GM12878 (cell line): ENCODE measurements at regions not wholly inside any gene's neighbourhood (a gene's known extent, or its start where the extent isn't known, plus 50 kb on each side); places are given as distances from the start of the nearest gene placed in this dataset.

Experiments
- ATAC-seq: fragments of 200-7000 bp; cut with Tn5 transposase; 3 replicates; pipeline ENCODE4 v1.9.1; 2020; ENCODE audit warnings: mild to moderate bottlenecking, moderate library complexity
- BruUV-seq: library from RNA; stranded (reverse); fragments of 400-500 nt; replicated peaks from 2 replicates; lab custom pipeline; 2021; lab: Mats Ljungman, UMichigan
- CTCF ChIA-PET: fragments of 300-600 bp; sonication (Branson Sonifier 250); formaldehyde crosslinking; extraction: SDS; loops from one replicate; lab custom pipeline; 2021; ENCODE audit warnings: inconsistent platforms; lab: Yijun Ruan, JAX
- POLR2A ChIA-PET: fragments of 350-600 bp; formaldehyde crosslinking; extraction: SDS; loops from one replicate; lab custom pipeline; 2021; ENCODE audit warnings: inconsistent platforms; lab: Charles Lee
- RAD21 ChIA-PET: fragments of 300-600 bp; sonication (Branson Sonifier 250); formaldehyde crosslinking; loops from one replicate; lab custom pipeline; 2023; ENCODE audit warnings: antibody characterized with exemption; ENCODE audit not compliant: unreplicated experiment; lab: Charles Lee
- SMC1A ChIA-PET: fragments of 300-600 bp; sonication (Branson Sonifier 250); formaldehyde crosslinking; loops from one replicate; lab custom pipeline; 2023; ENCODE audit not compliant: unreplicated experiment, uncharacterized antibody; lab: Charles Lee
- DNase-seq: peaks from one replicate; pipeline ENCODE4 v3.0.0-alpha.2; 2011; ENCODE audit warnings: low read depth, low spot score
- FAIRE-seq: peaks from 3 replicates; lab custom pipeline; 2011; peaks lifted over from hg19 to GRCh38; lab: Jason Lieb, UNC
- H2AFZ ChIP-seq: 2 replicates; pipeline ENCODE4 v1.6.0; 2011; ENCODE audit warnings: low read depth, low read length, control low read depth; ENCODE audit not compliant: control insufficient read depth
- H3K27ac ChIP-seq: 2 replicates; pipeline ENCODE4 v1.5.1; 2011; ENCODE audit warnings: control low read depth; ENCODE audit not compliant: control insufficient read depth, insufficient read depth
- H3K27me3 ChIP-seq, 2 experiments: replicated peaks in 1 of 2; 2 replicates each; pipeline versions ENCODE4 v1.6.0 to v1.6.1; 2011; ENCODE audit warnings: low read length in 1 of 2; ENCODE audit not compliant: control insufficient read depth in 2 of 2, insufficient read depth in 2 of 2
- H3K36me3 ChIP-seq, 2 experiments: 2 replicates each; pipeline ENCODE4 v1.5.1; 2011; ENCODE audit warnings: low read length in 1 of 2; ENCODE audit not compliant: control insufficient read depth in 2 of 2, insufficient read depth in 2 of 2
- H3K4me1 ChIP-seq: 2 replicates; pipeline ENCODE4 v1.6.1; 2011; ENCODE audit warnings: mild to moderate bottlenecking, low read length, moderate library complexity, mixed read lengths; ENCODE audit not compliant: control insufficient read depth, insufficient read depth
- H3K4me2 ChIP-seq: 2 replicates; pipeline ENCODE4 v1.6.0; 2011; ENCODE audit warnings: control low read depth; ENCODE audit not compliant: control insufficient read depth, insufficient read depth
- H3K4me3 ChIP-seq: fragments of 200-600 bp; sonication (generic); 2 replicates; pipeline ENCODE4 v1.5.1; 2016
- H3K79me2 ChIP-seq: 2 replicates; pipeline ENCODE4 v1.6.0; 2011; ENCODE audit warnings: low read length; ENCODE audit not compliant: control insufficient read depth, insufficient read depth
- H3K9ac ChIP-seq: 2 replicates; pipeline ENCODE4 v1.8.0; 2011; ENCODE audit warnings: low read length, control low read depth, mixed read lengths; ENCODE audit not compliant: control insufficient read depth, insufficient read depth
- H3K9me3 ChIP-seq: replicated peaks from 3 replicates; pipeline ENCODE4 v1.5.1; 2011; ENCODE audit warnings: mild to moderate bottlenecking, low read length; ENCODE audit not compliant: control insufficient read depth, insufficient read depth
- H4K20me1 ChIP-seq: 2 replicates; pipeline ENCODE4 v1.6.0; 2011; ENCODE audit not compliant: control insufficient read depth, insufficient read depth
- CBX3 ChIP-seq: fragments of 200-600 bp; sonication (generic); IDR thresholded peaks from 2 replicates; pipeline ENCODE4 v1.6.1; 2016; ENCODE audit warnings: low read depth, borderline replicate concordance
- HDAC2 ChIP-seq: fragments of 200-600 bp; sonication (generic); IDR thresholded peaks from 2 replicates; pipeline ENCODE4 v1.6.1; 2017
- KAT2A ChIP-seq: conservative IDR thresholded peaks from 2 replicates; pipeline ENCODE4 v1.6.1; 2011; ENCODE audit warnings: low read depth, low read length; ENCODE audit not compliant: control insufficient read depth
- POLR2A ChIP-seq: IDR thresholded peaks from 2 replicates; pipeline ENCODE4 v1.6.1; 2011; ENCODE audit warnings: low read depth, mild to moderate bottlenecking, low read length
- RBBP5 ChIP-seq: fragments of 200-600 bp; sonication (generic); conservative IDR thresholded peaks from 2 replicates; pipeline ENCODE4 v1.6.1; 2016
- RCOR1 ChIP-seq: conservative IDR thresholded peaks from 2 replicates; pipeline ENCODE4 v1.6.1; 2012; ENCODE audit warnings: low read depth, low read length, improper control_type of control experiment
- RELA ChIP-seq: fragments of 450-650 bp; IDR thresholded peaks from 2 replicates; pipeline ENCODE4 v1.8.0; 2014; ENCODE audit warnings: borderline replicate concordance; ENCODE audit not compliant: partially characterized antibody
- ZNF24 ChIP-seq: fragments of 450-650 bp; IDR thresholded peaks from 2 replicates; pipeline ENCODE4 v1.6.1; 2017; ENCODE audit warnings: antibody characterized with exemption, mild to moderate bottlenecking
- WGBS: methylation state at CpG from one replicate; pipeline ENCODE4 v1.1.6; 2016; ENCODE audit warnings: low lambda C conversion rate; ENCODE audit not compliant: insufficient replicate concordance, insufficient coverage; ENCODE audit errors: missing lambda C conversion rate; 5-methylcytosine and 5-hydroxymethylcytosine counted together
- in situ Hi-C: fragments of 300-500 bp; cut with MboI; formaldehyde crosslinking; loops from 9 replicates; pipeline ENCODE4 v1.14.3; 2018; ENCODE audit warnings: mixed read lengths
- intact Hi-C: fragments of 100-400 bp; cut with micrococcal nuclease; formaldehyde crosslinking; loops from one replicate; pipeline ENCODE4 v1.14.2; 2022; ENCODE audit not compliant: unreplicated experiment
- TF ChIP-seq, protein P1 (sequence below): fragments of 450-650 bp; formaldehyde crosslinking; IDR thresholded peaks from 2 replicates; pipeline ENCODE4 v1.5.0; 2022; ENCODE audit warnings: mild to moderate bottlenecking, missing genetic modification characterization
- TF ChIP-seq, protein P2 (sequence below): IDR thresholded peaks from 2 replicates; pipeline ENCODE4 v1.6.1; 2011; ENCODE audit warnings: mild to moderate bottlenecking, low read depth, low read length, moderate library complexity; ENCODE audit not compliant: insufficient replicate concordance
- TF ChIP-seq, protein P3 (sequence below): IDR thresholded peaks from 2 replicates; pipeline ENCODE4 v1.6.1; 2011; ENCODE audit warnings: borderline replicate concordance, low read depth, mild to moderate bottlenecking, moderate library complexity, low read length; ENCODE audit not compliant: insufficient read depth, poor library complexity, severe bottlenecking
- TF ChIP-seq, protein P4 (sequence below): fragments of 450-650 bp; conservative IDR thresholded peaks from 2 replicates; pipeline ENCODE4 v1.6.1; 2017; ENCODE audit warnings: mild to moderate bottlenecking, moderate library complexity
- TF ChIP-seq, protein P5 (sequence below): fragments of 450-650 bp; formaldehyde crosslinking; IDR thresholded peaks from 2 replicates; pipeline ENCODE4 v1.4.0; 2020; ENCODE audit warnings: mild to moderate bottlenecking, moderate library complexity

DNA sequence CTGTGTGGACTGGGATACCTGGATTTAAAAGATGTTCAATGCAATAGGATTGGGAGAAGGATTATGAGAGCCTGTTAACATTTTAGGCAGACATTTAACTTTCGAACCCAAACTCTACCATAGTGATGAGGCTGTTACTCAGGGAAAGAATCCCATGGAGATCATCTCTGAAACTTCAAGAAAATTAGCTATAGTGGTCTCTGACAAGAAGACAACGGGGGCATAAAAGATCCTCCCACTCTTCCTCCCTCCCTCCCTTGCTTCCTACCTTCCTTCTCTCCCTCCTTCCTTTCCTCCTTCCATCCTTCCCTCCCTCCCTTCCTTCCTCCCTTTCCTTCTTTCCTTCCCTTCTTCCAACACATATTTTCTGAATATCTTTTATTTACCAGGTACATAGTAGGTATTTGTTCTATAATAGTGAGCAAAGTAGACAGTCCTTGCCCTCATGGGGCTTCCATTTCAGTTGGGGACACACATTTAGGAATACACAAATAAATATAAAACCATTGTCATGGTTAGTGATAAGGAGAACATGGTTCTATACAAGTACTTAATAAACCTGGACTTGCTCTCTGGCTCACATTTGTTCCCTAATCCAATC is 143.2 kb downstream of the ATP6V1G3 start:
- FAIRE-seq (no peak), DNase-seq (no peak), ATAC-seq (no peak)
- POLR2A ChIA-PET: no interaction called here
- RAD21 ChIA-PET: no interaction called here
- Histone ChIP-seq H3K4me1 (no peaks in the 10 kb centered on the region), H2AFZ (no peak overlapping the region), H3K4me3 (no peak overlapping the region), H4K20me1 (no peaks in the 10 kb centered on the region), H3K9ac (no peak overlapping the region), H3K79me2 (no peaks in the 10 kb centered on the region), H3K27me3 (no peaks in the 10 kb centered on the region; a peak in 1 of 4 replicates), H3K9me3 (no peaks in the 10 kb centered on the region), H3K4me2 (no peak overlapping the region), H3K36me3 (no peaks in the 10 kb centered on the region), H3K27ac (no peak overlapping the region)
- BruUV-seq: no TSS peak
- CTCF ChIA-PET: no interaction called here
- SMC1A ChIA-PET: no interaction called here
- 11% methylated on average over 2 of the region's 2 CpGs for WGBS
- in situ Hi-C loops (no loop called here), intact Hi-C loops (no loop called here)
- TF ChIP-seq, protein P1, sequence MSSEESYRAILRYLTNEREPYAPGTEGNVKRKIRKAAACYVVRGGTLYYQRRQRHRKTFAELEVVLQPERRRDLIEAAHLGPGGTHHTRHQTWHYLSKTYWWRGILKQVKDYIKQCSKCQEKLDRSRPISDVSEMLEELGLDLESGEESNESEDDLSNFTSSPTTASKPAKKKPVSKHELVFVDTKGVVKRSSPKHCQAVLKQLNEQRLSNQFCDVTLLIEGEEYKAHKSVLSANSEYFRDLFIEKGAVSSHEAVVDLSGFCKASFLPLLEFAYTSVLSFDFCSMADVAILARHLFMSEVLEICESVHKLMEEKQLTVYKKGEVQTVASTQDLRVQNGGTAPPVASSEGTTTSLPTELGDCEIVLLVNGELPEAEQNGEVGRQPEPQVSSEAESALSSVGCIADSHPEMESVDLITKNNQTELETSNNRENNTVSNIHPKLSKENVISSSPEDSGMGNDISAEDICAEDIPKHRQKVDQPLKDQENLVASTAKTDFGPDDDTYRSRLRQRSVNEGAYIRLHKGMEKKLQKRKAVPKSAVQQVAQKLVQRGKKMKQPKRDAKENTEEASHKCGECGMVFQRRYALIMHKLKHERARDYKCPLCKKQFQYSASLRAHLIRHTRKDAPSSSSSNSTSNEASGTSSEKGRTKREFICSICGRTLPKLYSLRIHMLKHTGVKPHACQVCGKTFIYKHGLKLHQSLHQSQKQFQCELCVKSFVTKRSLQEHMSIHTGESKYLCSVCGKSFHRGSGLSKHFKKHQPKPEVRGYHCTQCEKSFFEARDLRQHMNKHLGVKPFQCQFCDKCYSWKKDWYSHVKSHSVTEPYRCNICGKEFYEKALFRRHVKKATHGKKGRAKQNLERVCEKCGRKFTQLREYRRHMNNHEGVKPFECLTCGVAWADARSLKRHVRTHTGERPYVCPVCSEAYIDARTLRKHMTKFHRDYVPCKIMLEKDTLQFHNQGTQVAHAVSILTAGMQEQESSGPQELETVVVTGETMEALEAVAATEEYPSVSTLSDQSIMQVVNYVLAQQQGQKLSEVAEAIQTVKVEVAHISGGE: no peak
- TF ChIP-seq, protein P2, sequence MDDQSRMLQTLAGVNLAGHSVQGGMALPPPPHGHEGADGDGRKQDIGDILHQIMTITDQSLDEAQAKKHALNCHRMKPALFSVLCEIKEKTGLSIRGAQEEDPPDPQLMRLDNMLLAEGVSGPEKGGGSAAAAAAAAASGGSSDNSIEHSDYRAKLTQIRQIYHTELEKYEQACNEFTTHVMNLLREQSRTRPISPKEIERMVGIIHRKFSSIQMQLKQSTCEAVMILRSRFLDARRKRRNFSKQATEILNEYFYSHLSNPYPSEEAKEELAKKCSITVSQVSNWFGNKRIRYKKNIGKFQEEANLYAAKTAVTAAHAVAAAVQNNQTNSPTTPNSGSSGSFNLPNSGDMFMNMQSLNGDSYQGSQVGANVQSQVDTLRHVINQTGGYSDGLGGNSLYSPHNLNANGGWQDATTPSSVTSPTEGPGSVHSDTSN: no peak
- no peak for TF ChIP-seq RELA
- no peak for TF ChIP-seq ZNF24
- TF ChIP-seq, protein P3, sequence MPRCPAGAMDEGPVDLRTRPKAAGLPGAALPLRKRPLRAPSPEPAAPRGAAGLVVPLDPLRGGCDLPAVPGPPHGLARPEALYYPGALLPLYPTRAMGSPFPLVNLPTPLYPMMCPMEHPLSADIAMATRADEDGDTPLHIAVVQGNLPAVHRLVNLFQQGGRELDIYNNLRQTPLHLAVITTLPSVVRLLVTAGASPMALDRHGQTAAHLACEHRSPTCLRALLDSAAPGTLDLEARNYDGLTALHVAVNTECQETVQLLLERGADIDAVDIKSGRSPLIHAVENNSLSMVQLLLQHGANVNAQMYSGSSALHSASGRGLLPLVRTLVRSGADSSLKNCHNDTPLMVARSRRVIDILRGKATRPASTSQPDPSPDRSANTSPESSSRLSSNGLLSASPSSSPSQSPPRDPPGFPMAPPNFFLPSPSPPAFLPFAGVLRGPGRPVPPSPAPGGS: no peak
- no peak for TF ChIP-seq POLR2A
- TF ChIP-seq CBX3: no peak
- TF ChIP-seq RCOR1: no peak
- TF ChIP-seq RBBP5: no peak
- TF ChIP-seq HDAC2: no peak
- no peak for TF ChIP-seq KAT2A
- TF ChIP-seq, protein P4, sequence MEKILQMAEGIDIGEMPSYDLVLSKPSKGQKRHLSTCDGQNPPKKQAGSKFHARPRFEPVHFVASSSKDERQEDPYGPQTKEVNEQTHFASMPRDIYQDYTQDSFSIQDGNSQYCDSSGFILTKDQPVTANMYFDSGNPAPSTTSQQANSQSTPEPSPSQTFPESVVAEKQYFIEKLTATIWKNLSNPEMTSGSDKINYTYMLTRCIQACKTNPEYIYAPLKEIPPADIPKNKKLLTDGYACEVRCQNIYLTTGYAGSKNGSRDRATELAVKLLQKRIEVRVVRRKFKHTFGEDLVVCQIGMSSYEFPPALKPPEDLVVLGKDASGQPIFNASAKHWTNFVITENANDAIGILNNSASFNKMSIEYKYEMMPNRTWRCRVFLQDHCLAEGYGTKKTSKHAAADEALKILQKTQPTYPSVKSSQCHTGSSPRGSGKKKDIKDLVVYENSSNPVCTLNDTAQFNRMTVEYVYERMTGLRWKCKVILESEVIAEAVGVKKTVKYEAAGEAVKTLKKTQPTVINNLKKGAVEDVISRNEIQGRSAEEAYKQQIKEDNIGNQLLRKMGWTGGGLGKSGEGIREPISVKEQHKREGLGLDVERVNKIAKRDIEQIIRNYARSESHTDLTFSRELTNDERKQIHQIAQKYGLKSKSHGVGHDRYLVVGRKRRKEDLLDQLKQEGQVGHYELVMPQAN: no peak
- TF ChIP-seq, protein P5, sequence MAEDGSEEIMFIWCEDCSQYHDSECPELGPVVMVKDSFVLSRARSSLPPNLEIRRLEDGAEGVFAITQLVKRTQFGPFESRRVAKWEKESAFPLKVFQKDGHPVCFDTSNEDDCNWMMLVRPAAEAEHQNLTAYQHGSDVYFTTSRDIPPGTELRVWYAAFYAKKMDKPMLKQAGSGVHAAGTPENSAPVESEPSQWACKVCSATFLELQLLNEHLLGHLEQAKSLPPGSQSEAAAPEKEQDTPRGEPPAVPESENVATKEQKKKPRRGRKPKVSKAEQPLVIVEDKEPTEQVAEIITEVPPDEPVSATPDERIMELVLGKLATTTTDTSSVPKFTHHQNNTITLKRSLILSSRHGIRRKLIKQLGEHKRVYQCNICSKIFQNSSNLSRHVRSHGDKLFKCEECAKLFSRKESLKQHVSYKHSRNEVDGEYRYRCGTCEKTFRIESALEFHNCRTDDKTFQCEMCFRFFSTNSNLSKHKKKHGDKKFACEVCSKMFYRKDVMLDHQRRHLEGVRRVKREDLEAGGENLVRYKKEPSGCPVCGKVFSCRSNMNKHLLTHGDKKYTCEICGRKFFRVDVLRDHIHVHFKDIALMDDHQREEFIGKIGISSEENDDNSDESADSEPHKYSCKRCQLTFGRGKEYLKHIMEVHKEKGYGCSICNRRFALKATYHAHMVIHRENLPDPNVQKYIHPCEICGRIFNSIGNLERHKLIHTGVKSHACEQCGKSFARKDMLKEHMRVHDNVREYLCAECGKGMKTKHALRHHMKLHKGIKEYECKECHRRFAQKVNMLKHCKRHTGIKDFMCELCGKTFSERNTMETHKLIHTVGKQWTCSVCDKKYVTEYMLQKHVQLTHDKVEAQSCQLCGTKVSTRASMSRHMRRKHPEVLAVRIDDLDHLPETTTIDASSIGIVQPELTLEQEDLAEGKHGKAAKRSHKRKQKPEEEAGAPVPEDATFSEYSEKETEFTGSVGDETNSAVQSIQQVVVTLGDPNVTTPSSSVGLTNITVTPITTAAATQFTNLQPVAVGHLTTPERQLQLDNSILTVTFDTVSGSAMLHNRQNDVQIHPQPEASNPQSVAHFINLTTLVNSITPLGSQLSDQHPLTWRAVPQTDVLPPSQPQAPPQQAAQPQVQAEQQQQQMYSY (CRISPR knock-in tag): no peak
